Raji (cell line): ENCODE measurements at regions not wholly inside any gene's neighbourhood (a gene's known extent, or its start where the extent isn't known, plus 50 kb on each side); places are given as distances from the start of the nearest gene placed in this dataset.

Source experiments
- POLR2A ChIP-seq: IDR thresholded peaks from 2 replicates; pipeline ENCODE4 v1.6.1; 2011; ENCODE audit warnings: low read depth, low read length, control low read depth; ENCODE audit not compliant: insufficient read depth

DNA sequence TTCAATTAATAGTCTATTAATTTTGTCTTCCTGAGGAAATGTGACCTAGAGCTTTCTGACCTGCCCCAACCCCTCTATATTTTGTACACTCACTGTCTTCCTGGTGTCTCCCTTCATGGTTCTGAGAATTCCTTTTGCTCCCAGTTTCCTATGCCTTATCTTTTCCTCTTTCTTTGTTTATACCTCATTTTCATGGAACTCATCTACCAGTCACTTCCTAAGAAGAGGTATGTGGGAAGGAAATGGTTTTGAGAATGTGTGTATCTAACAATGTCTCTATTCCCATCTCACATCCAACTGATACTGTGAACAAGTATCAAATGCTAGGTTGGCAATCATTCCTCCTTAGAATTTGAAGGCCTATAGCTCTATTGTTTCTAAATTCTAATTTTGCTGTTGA is 245.1 kb upstream of the EGLN3 start:
- TF ChIP-seq POLR2A: no peak

DNA sequence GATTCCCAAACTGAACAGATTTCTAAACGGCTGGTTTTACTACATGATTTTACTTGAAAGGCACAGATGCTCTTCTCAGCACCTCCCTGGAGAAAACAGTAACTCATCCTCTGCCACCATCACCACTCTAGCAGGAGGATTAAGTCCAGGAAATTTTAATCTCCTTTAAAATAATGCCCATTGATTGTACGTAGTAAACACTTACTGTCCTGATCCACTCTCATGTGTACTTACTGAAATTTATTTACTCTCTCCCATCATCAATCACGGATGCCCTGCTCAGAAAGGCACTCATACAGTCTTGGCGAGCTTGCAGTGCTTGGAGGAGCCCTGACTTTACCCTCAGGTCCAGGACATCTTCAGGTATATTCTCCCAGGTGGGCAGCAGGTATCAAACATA is 239.8 kb upstream of the EGLN3 start:
- no peak for TF ChIP-seq POLR2A

DNA sequence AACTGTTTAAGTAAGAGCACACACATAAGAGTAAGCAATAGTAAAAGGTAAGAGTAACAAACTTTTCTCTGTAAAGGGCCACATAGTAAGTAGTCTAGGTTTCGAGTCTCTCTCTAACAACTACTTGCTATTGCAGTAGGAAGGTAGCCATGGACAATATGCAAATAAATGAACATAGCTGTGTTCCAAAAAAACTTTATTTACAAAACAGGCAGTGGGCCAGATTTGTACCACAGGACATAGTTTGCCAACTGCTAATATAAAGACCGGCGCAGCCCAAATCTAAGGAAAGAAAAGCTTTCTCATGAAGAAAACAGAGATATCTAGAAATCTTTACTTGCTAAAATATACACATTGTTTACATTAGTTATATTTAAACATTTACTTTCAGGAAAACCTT is 239.0 kb upstream of the EGLN3 start:
- TF ChIP-seq POLR2A: no peak

DNA sequence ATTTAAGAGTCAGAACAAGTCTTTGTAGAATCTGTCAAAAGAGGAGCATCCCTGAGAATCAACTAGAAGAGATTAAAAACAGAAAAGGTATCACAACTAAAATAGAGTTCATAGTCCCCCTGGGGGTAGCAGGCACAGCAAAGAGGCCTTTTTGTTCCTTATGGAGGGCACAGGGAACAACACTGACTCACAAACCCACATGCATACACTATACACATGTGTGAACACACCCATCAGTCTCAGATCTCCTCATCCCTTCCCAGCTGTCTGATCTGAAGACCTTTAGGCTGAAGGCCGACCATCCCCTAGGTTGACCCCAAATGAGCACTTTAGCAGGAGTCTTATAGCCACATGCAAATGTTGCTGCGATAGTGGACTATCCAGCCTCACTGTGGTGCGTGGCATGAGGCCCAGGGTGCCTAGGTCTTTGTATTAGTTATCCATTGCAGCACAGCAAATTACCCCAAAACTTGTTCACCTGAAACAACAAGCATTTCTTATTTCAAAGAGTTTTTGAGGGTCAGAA is 236.7 kb upstream of the EGLN3 start:
- no peak for TF ChIP-seq POLR2A

DNA sequence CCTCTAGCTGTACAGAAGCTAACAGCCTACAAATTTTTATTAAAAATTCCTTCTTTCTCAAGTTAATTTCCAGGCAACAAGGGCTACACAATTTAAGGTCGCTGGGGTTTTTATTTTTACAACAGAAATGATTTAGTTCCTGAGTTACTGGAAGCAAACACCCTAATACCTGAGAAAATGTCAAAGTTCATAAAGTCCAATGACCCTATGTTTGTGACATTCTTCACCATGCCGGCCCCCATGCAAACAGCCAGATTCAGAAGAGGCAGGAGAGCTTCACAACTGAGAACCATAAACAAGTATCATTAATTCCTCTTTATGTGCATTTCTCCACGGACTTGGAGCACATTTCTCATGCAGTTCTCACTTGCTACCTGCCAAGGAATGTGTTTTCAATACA is 236.2 kb upstream of the EGLN3 start:
- TF ChIP-seq POLR2A: no peak

DNA sequence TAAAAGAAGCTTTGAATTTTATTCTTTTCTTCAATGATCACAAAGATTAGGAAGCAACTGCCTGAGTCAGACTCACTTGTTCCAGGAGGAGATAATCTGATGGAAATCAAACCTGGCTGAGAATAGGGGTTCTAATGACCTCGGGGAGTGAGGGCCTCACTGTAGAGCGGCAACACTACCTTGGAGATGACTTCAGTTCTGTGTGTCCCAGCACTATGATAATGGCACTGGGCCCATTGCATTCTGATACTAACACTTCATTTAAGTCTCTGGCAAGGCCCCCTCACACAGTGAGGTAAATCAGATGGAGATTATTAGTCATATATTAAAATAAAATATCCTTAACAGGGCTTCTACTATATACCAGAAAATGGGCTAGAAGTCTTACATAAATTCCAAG is 233.3 kb upstream of the EGLN3 start:
- no peak for TF ChIP-seq POLR2A

DNA sequence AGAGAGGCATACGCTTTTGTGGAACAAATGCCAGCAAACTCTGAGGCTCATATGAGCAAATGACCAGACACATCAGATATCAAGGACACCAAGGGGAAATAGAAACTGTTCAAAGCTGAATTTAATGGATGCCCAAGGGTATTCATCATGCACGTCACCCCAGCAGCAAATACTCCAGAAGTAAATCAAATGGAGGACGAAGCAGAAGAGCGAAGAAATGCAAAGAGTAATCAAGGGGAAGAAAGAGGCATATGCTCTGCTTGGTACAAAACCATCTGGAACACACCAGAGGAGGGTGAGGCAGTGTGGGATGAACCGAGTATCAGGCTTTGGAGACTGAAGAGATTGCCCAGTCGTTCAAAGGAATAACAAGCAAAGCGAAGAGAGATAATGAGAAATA is 232.6 kb upstream of the EGLN3 start:
- TF ChIP-seq POLR2A: no peak

DNA sequence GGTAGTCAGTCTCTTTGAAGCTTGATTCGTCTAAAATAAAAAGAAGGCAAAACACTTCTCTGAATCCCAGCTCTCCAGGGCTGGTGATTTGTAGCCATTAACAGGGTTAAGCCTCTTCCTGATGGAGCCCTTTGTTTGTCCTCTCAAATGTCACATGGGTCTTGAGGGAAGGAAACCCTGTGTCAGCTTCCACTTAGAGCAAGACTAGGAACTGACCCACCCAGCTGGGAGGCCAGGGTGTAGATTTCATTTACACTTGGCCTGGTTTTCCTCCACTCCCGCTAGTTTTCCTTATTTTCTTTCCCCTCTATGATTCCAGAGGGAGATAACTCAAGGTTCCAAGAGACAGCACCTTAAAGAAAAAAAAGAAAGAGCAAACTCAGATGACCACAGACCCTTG is 230.5 kb upstream of the EGLN3 start:
- TF ChIP-seq POLR2A: no peak

DNA sequence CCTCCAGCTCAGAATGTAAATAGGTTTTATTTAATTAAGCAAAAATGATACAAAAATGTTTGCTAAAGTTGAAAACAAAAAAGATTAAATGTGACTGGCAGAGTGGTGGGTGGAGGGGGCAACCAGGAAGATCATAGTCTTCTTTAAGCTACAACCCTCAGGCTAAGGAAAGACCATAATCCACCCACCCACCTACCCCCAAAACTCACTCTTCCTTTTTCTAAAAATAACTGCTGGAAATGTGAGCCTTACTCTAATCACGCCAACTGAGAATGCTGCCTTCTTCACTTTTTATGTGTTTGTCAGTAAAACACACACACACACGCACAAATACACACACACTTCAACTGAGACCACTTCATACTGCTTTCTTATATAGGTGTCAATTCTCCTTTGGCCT is 230.0 kb upstream of the EGLN3 start:
- no peak for TF ChIP-seq POLR2A

DNA sequence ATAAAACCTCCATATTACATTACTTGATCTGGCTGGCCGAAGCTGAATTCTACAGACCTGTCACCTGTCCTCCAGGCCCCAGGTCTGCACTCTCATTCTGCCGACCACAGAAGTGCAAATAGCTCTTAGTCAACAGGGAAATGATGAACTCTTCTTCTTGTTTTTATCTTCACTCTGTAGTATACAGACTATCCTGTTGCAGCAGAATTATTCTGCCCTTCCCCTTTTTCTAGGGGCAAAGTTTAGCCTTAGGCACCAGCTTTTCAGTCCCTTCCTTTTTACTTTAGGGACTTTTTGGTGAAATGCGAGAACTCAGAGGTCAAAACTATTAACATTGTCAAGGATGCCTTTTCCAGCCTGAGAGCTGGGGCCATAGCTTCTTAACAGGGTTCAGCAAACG is 229.6 kb upstream of the EGLN3 start:
- no peak for TF ChIP-seq POLR2A

DNA sequence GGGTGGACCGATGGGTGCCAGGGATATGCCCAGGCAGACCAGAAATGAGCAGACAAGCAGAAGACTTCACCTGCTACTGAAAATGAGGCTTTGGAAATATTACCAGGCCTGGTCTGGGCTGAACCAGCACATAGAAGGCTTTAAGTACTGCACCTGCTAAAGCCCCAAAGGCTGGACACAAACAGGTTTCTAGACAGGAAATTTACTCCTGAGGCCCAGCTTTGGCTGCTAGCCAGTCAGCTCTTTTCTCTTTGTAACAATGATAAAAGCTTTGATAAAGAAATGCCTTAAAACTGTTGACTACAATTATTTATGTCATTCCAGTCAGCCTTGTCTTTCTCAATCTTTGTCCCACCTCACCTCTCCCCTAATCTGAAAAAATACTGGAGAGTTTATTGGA is 228.9 kb upstream of the EGLN3 start:
- no peak for TF ChIP-seq POLR2A

DNA sequence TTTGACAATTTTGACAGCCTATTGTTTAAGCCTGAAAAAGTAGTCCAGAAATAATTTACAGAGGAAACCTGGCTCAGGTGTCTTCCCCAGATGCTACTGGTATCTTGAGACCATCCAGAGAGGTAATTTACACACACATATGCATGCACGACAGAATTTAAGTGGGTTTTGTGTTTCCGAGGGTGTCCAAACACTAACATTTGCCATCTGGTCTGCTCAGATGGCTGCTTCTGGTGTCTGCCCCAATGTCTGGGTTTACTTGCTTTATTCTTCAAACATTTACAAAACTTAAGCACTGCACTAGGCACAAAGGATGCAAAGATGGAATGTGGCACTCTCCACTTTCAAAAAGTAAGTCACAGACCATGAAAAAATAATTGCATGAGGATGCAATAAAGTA is 226.6 kb upstream of the EGLN3 start:
- TF ChIP-seq POLR2A: no peak

DNA sequence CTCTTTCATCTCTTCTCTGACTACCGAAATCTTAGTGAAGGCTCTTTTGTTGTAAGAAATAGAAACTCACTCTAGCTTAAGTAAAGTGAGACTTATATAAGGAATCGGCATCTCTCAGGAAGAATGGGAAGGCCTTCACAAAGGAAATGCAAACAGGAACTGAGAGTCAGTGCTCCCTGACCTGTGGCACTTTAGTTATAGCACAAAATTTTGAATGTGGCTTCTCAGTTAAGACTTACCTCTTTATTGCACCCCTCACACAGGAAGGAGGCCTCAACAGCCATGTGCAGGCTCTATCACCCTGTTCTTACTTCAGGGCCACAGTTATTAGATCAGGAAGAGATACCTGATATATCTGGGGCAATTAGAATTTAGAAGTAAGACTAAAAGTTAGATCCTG is 224.7 kb upstream of the EGLN3 start:
- TF ChIP-seq POLR2A: no peak

DNA sequence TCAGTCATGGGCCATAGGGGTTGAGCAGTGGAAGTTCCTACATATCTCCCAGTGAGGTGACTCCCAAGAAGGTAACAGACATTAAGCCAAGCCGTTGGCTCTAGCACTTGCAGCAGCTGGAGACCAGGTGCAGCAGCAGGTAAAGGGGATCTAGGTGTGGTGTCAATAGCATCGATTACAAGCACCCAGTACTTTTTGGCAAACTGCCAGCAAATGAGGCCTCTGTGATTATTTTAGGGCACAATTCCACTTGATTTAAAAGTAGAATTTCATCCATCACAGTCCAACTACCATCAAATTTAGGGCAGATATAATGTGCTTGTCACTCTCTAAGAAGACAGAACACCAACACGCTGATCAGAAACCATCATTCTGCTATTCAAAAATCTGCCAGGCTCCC is 224.1 kb upstream of the EGLN3 start:
- no peak for TF ChIP-seq POLR2A

DNA sequence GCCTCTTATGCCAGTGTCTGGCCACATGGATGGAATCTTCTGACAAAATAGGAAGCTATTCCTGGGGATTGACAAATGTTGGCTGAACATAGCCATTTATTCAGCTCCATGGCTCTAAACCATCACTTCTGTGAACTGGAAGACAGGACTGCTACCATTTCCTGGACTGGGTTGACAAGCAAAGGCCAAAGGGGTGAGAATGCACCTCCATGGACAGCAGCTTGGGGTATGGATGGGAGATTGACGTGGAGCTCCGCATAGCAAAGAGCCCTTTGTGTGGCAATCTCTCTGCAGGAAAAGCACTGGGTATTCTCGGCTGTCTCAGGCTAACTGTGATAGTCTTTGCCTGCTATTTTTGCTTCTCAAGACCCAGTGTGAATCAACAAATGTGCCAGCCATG is 223.0 kb upstream of the EGLN3 start:
- TF ChIP-seq POLR2A: no peak

DNA sequence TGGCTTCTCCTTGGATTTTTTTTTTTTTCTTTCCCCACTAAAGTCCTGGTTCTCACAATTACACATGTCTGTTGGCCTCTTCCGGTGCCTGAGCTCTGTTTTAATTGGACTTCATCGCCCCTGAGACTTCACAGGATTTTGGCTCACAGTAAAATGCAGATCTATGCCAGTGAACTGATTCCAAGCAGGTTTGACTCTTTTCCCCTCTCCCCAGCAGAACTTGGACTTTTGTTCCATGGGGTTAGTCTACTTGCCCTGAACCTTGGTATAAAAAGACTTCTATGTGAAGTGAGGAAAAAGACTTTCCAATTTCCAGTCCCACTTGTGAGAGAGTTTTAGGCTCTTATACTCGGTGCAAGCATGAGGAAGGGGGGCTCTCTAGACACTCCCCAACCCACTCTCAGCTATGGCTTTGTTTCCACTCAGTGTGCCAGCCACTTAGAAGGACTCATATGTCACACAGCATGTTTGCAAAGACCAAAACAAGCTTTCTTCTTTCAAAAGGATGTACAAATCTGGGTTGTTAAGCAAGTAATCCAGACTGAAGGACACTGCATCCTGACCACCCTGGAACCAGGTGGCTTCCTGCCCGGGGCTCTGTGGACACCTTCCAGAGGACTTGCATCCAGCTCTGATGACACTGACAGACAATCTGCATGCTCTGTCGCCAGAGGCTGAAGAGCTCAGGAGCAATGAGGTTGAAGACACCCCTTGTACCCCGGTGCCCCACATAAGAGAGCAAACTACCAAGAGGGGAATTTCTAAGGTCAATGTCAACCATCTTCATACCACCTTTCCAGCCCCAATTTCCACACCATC is 221.9 kb upstream of the EGLN3 start:
- TF ChIP-seq POLR2A: no peak

DNA sequence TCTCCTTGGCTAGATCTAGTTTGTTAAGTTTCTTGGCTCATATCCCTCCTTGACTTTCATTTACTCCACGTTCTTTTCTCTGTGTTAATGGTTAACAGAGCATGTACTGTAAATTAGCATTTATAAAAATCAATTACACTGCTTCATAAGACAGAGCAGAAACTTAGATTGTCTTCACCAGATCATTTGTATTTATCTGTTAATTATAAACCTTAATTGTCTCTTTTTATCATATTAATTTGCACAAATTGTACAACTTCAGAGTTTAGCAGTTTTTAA is 221.2 kb upstream of the EGLN3 start:
- no peak for TF ChIP-seq POLR2A
